DMS114 treated with DMSO at 0.1 percent for 48 hours (cell line): ENCODE measurements at regions not wholly inside any gene's neighbourhood (a gene's known extent, or its start where the extent isn't known, plus 50 kb on each side); places are given as distances from the start of the nearest gene placed in this dataset.
"Not testable (repeated sequence)": the region's sequence is repeated elsewhere in the genome, so short reads cannot be mapped to it uniquely, and the experiment has no call there.

Experiments
- DNase-seq: peaks from one replicate; lab custom pipeline; 2025; ENCODE audit not compliant: unreplicated experiment; lab: John Stamatoyannopoulos, UW

DNA sequence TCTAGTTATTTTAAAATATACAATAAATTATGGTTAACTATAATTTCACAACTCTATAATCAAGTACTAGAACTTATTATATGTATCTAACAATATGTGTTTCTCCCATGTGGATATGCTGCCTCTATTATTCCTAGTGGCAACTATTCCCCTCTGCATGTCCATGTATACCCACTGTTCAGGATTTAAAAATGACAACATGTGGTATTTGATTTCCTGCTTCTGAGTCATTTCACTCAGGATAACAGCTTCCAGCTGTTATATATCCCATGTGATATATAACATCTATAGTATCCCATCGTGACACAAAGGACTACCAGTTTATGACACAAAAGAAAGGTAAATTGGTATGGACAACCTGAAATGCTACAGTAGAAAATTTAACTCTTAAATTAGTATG is 167.4 kb upstream of the TACR3 start:
- DNase-seq: no peak

- no peak for DNase-seq
Measured at GRCh38 chr4:103885152-103885551, 165.4 kb upstream of the TACR3 start.

GRCh38 chr4:103867311-103867710 is 147.5 kb upstream of the TACR3 start:
- DNase-seq: no peak

GRCh38 chr4:103853627-103854026 is 133.8 kb upstream of the TACR3 start:
- DNase-seq: no peak

DNA sequence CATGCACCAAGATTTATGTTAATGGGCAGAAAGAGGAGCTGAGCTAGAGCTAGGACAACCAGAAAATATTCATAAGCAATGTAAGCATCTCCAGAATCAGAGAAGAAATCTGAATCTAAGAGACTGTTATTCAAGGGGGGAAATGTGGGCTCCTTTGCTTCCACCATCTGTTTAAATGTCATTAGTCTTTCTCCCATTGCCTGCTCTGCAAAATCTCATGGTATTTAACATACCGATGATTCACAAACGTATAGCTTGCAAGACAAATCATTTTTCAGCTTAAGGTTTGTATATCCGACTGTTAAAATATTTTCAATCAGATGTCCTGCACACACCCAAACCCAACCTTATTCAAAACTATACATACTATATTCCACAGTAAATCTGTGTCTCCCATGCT is 133.4 kb upstream of the TACR3 start:
- no peak for DNase-seq

GRCh38 chr4:103845075-103845474 is 125.3 kb upstream of the TACR3 start:
- DNase-seq: no peak

DNA sequence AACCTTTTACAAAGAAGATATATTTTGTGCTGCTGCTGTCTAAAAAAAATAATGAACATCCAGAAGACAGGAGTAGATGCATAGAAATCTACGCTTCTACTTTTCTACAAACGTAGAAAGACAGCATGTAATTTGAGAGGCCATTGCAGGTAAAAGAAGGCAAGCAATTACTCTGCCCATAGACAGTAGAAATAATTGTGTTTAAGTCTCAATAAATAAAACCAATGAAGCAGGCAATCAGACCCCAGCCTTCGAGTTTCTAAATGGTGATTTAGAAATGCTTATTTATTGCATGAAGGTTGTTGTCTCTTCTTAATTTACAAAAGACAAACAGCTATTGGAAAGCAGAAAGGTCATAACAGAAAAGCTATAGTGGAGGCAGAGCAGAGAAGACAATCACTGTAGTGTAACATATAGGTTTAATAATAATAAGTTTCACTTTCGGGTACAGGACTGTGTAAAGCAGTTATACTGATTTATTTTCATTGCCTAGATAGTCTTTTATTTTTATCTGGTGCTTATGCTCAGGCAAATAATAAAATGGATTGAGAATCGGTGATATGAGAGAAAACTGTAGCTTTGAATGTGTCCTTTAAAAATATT is 123.0 kb upstream of the TACR3 start:
- no peak for DNase-seq

GRCh38 chr4:103842076-103842475 is 122.3 kb upstream of the TACR3 start:
- no peak for DNase-seq

DNA sequence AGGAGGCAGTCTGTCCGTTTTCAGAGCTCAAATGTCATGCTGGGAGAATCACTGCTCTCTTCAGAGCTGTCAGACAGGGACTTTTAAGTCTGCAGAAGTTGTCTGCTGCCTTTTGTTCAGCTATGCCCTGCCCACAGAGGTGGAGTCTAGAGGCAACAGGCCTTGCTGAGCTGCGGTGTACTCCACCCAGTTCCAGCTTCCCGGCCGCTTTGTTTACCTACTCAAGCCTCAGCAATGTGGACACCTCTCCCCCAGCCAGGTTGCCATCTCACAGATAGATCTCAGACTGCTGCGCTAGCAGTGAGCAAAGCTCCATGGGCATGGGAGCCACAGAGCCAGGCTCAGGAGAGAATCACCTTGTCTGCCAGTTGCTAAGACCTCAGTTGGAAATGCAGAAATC is 90.5 kb upstream of the TACR3 start:
- DNase-seq: not testable (repeated sequence)

- no peak for DNase-seq
Measured at GRCh38 chr4:103802766-103803165, 83.0 kb upstream of the TACR3 start.

GRCh38 chr4:103787057-103787456 is 67.3 kb upstream of the TACR3 start:
- DNase-seq: no peak

DNA sequence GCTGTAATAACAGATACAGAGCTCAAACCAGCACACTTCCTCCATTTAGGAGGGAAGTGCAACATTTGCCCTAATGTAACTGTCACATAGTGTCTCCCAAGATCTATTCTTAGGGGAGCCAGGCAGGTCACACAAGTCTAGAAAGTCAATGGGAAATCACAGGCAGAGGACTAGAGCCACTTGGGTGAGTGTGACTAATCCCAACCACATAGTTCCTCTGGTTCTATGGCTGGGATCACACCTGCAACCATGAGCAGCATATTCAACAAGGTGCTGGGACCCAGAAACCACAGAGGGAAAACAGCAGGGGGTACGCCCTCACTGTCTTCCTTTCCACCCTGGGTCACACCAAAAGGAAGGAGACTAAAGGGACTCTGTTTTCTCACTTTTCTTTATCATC is 66.8 kb upstream of the TACR3 start:
- no peak for DNase-seq

- DNase-seq: peak; percentile 20
Measured at GRCh38 chr4:103786014-103786413, 66.2 kb upstream of the TACR3 start.

DNA sequence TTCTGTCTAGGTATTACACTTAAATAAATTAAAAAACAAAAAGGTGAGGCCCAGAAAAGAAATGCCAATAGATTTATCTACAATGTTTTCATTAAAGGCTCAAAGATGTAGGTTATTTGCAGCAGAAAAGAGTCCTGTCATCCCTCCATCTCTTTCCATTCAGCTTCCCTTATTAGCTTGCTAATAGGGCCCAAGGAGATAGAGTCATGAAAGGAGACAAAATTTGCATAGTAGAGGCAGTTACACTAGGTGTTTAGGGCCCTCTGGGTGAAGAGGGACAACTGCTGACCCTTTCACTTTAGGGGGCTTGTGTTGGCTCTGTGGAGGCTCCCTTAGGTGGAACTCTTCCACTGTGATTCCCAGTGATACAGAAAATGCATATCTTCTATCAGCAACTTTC is 58.4 kb upstream of the TACR3 start:
- DNase-seq: no peak

DNA sequence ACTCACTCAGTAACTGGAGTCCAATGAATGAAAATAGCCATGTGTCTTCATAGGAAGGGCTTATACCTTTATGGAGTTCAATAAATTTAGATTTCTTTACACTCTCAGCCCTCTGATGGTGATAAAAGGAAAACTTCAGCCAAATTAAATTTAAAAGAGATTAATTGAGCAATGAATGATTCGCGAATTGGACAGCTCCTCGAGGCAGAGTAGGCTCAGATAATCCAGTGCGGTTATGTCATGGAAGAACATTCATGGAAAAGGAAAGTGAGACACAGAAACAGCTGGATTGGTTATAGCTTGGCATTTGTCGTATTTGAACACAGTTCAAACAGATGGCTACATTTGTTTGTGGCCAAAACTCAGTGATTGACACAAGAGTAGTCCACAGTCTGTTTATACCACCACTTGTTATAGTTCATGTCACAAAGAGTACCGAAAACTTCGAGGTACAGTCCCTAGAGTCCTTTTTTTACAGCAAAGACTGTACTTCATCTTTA is 54.6 kb upstream of the TACR3 start:
- DNase-seq: no peak

DNA sequence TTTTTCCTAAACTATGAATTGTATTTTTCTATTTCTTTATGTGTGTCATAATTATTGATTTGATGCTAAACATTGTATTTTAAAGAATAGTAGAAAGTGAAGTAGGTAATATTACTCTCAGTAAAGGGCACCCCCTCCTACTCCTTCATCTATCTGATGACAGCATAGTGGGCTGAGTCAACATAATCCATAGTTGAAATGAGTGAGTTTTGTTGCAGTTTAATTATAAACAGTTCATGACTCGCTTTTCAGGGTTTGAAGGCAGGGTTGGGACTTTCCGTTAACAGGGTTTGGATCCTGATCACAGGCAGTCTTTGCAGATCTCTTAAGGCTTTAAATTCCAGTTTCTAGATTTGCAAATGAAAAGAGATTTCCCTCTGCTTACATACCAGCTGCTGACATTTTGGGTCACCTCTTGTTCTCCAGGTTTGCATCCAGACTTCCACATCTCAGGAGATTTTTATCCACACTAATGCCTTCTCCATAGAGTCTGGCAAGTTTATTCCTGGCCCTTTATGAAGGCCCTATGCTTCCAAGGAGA is 54.0 kb upstream of the TACR3 start:
- no peak for DNase-seq
